ENCODE measurements at regions not wholly inside any gene's neighbourhood (a gene's known extent, or its start where the extent isn't known, plus 50 kb on each side); places are given as distances from the start of the nearest gene placed in this dataset.

DNA sequence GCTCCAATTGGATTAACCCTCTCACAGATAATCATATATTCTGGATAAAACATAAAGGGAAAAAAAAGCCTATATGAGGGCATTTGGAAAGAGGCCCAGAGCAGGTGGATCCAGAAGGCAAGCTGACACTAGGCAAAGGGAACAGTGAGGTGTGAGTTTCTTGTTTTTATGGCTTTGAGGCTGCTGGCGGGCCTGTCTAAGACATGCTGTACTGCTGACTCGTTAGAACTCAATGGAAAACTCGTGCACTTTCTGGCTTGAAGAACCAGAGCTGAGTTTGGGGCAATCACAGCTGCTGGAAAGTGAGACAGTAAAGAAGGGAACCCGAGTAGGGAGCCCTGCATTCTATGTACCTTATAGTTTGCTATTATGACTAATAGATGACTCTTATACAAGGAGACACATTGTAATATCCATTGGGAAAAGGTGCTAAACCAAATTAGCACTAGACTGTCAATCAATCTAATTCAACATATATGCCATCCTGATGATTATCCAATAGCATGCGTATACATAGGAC, 637.1 kb downstream of the GATA3 start:
- TF ChIP-seq, protein P1, sequence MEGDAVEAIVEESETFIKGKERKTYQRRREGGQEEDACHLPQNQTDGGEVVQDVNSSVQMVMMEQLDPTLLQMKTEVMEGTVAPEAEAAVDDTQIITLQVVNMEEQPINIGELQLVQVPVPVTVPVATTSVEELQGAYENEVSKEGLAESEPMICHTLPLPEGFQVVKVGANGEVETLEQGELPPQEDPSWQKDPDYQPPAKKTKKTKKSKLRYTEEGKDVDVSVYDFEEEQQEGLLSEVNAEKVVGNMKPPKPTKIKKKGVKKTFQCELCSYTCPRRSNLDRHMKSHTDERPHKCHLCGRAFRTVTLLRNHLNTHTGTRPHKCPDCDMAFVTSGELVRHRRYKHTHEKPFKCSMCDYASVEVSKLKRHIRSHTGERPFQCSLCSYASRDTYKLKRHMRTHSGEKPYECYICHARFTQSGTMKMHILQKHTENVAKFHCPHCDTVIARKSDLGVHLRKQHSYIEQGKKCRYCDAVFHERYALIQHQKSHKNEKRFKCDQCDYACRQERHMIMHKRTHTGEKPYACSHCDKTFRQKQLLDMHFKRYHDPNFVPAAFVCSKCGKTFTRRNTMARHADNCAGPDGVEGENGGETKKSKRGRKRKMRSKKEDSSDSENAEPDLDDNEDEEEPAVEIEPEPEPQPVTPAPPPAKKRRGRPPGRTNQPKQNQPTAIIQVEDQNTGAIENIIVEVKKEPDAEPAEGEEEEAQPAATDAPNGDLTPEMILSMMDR (IDR thresholded peaks at IDR 0.05; ENCODE audit: insufficient read depth, low read depth, low read length): no peak
- TF ChIP-seq EZH2 (IDR thresholded peaks at IDR 0.05; ENCODE audit: insufficient read depth, low read length): no peak
